HG03097 (cell line): ENCODE measurements at regions not wholly inside any gene's neighbourhood (a gene's known extent, or its start where the extent isn't known, plus 50 kb on each side); places are given as distances from the start of the nearest gene placed in this dataset.

Experiments
- ATAC-seq: cut with Tn5 transposase; IDR thresholded peaks from one replicate; pipeline ENCODE4 v1.9.1; 2021; ENCODE audit not compliant: unreplicated experiment, low FRiP score

DNA sequence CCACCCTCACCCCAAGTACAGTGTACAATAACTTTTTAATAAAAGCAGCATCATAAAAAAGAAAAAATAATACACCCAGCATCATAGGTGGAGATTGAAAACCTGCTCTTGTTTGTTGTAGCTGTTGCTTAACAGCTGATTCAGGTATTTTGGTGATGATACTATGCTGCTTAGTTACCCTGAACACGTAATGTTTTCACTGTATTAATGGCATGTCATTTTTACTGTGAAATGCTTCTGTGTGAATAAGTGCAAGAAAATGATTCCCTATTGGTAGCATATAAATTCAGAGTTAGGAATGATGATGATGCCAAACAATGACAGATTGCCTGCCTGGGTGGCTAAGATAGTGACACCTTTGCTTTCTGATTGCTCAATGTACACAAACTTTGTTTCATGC, 405.7 kb downstream of the HDGFL1 start:
- no peak for ATAC-seq

DNA sequence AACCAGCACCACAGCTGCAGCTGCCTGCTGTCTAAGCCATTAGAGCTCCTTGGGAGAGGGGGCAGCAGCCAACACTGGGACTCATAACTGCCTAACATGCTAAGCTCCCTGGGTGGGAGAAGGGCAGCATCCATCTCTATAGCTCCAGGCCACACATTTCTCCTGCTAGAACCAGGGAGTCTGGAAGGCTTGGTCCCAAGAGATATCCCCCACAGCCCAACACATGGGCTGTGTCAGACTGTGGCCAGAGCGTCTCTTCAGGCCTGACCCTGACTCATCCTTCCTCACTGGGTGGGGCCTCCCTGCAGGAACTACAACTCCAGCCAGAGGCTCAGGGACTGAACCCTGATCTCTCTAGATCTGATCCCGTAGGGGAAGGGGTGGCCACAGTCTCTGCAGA, 411.1 kb downstream of the HDGFL1 start:
- no peak for ATAC-seq

GRCh38 chr6:23002044-23002619, 432.8 kb downstream of the HDGFL1 start:
- ATAC-seq: no peak

DNA sequence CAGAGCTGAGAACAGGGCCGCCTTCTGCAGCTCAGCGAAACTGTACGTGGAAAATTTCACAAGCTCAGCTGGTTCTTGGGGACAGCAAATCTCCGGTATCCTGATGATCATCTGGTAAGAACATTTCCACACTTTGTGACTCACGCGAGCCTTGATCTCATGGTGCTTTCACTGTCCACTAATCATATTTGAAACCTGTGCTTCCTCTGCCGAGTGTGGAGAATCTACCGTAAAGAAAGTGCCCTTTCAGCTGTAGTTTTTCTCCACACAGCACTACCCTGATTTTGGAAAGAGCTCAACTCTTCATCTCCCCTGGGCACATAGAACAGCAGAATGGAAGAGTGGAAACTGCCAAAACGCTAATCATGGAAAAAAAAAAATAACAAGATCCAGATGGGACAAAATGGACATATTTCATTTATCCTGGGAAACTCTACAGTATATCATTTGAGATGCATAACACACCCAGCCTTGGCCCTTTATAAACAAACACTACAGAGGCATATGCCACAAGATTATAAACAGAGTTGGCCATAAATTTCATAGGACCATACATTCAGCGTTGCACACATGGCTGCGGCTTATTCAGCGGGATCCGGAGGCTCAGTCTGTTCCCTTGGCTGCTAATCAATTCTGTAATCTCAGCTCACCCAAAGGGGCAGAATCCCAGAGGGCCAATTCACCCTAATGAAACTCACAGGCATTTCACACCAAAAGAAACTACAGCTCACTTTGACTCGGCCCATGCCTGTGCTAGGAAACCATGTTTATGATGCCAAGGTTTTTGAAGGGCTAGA, 434.5 kb downstream of the HDGFL1 start:
- ATAC-seq: no peak

GRCh38 chr6:23006656-23007055, 437.3 kb downstream of the HDGFL1 start:
- ATAC-seq: no peak

- no peak for ATAC-seq
Observed at GRCh38 chr6:23011615-23012014, 442.2 kb downstream of the HDGFL1 start.

DNA sequence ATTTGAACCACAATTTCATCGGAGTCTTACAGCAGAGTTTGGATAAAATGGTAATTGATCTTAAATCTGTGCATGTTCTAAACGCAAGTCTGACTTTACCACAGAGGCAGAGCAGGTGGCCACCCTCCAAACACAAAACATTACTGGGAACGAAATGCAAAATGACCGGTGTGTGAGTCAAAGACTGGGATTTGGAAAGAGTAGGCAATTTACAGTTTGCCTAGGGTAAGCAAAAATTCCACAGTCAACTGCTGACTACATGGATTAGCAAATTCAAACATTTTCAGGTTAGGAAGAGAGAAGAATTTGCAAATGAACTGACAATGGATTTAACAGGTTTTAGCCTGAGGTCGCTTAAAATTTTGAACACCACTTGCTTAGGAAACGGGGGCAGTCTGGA, 444.4 kb downstream of the HDGFL1 start:
- no peak for ATAC-seq

- ATAC-seq: no peak
Observed at GRCh38 chr6:23016696-23017095, 447.3 kb downstream of the HDGFL1 start.

DNA sequence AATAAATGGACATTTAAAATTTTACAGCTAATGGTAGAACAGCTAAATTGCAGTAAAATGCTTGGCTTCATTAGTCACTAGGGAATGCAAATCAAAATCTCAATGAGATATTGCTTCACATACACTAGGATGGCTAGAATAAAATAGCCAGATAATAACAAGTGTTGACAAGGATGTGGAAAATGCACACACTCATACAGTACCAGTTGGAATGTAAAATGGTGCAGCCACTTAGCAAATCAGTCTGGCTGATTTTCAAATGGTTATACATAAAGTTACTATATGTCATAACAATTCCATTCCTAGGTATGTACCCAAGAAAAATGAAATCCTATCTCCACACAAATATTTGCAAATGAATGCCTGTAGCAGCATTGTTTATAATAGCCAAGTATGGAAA, 452.1 kb downstream of the HDGFL1 start:
- ATAC-seq: no peak

DNA sequence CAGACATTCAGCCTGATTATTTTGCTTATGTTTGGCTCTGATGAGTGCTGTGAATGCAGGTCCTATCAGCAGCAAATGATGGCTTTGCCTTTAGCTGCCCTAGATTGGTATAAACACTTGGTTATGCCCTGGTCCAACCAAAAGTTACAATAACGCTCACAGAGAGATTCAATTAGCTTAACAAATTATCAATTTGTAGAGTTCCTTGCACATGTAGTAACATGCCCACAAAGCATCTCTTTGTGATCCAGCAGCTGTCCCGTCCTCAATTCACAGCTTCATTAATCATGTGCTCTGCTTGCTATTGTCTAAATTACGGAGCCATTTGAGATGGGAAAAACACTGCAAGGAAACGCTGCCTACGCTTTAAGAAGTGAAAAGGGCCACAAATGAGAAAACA, 457.9 kb downstream of the HDGFL1 start:
- ATAC-seq: no peak

DNA sequence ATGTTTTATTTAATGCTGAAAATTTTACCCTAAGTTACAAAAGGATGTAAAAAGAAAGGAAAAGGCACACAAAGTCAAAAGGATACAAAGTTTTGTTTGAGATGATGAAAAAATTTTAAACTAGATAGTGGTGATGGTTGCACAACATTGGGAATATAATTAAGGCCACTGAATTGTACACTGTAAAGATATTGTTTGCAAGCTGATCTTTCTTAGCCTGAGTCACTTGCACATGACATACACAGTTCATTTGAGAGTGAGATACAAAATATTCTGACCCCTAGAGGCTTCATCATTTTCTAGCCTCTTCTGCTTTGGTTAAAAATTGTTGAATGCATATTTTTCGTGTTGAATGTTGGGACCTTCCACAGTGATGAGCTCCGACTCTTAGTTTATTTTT, 462.6 kb downstream of the HDGFL1 start:
- ATAC-seq: no peak

DNA sequence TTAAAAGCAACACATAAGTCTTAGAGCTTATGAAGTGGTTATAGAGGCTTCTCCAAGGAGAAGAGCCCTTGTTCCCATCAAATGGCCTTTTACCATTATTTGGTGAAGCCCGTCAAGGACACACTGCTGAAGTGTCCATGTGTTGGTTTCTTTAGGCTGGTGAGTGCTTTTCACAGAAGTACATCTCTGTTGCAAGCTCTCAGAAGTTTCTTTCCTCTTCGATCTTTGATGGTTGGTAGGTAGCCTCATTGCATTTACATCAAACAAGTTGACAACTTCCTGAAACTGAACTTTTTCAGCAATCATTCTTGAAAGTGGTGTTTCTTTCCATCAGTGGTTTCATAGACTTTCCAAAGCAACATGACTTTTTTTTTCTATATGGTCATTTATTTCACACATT, 465.6 kb downstream of the HDGFL1 start:
- ATAC-seq: no peak

GRCh38 chr6:23036406-23036983, 467.1 kb downstream of the HDGFL1 start:
- no peak for ATAC-seq

DNA sequence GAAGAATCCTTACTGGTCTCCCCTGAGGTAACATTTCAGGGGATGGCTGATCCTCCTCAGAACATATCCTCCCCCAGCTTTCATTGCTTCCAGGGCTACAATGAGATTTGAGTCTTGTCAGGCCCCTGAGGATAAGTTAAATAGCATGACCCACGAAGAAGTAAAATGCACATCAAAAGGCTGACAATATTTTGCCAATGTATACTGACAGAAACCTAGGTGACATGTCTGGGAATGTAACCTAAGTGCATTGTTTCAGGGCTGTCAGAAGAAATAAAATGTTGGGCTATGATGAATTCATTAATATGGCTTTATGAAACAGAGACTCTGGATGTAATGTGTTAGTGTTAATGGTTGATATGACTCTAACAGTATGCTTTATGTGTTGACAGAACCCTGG, 471.5 kb downstream of the HDGFL1 start:
- no peak for ATAC-seq

DNA sequence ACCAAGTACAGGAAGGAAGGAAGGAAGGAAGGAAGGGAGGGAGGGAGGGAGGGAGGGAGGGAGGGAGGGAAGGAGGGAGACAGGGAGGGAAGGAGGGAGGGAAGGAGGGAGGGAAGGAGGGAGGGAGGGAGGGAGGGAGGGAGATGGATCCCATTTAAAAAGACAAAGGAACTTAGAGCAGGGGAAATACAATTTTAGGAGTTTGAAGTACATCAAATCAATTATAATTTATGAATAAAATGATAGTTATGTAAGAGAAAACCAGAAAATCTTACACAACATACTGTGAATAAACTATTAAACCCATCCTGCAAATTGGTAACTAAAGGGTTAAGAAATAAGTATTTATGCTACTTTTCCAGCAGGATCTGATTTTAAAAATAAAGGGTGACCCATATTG, 475.9 kb downstream of the HDGFL1 start:
- ATAC-seq: no peak

GRCh38 chr6:23055523-23055922, 486.2 kb downstream of the HDGFL1 start:
- no peak for ATAC-seq

DNA sequence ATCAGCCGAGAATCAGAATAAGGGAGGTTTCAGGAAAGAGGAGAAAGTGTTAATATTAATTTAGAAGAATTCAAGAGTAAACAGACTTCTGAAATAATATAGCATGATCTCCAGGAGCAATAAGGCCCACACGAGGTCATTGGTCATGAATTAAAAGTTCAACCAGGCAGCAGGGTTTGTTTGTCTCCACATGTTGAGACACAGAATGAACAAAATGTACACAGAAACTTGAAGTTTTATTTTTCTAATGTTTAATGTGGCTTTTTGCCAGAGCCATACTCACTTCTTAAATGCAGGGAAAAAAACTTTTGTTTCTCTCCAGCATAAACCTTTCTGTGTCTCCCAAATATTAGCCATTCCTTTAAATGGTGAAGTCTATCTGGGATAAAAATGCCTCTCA, 504.5 kb downstream of the HDGFL1 start:
- no peak for ATAC-seq

- no peak for ATAC-seq
Observed at GRCh38 chr6:23077772-23078171, 508.4 kb downstream of the HDGFL1 start.

DNA sequence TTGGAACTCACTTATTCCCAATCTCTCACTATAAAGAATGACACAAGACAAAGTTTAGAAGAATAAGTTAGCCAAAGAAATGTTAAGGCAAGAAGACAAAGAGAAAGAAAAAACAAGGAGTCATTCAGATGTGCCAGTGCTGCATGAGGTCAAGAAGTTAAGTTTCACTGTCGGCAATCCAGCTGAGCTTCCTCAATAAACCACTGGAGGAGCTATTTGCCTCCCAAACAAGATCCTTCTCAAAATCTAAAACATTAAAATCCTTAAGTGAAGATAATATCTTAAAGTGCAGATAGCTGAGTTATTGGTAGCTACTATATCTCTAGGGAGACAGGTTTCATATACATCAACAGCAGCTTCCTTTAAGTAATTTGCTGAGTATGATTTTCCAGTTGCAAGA, 512.3 kb downstream of the HDGFL1 start:
- no peak for ATAC-seq

- no peak for ATAC-seq
Observed at GRCh38 chr6:23086100-23086499, 516.7 kb downstream of the HDGFL1 start.

DNA sequence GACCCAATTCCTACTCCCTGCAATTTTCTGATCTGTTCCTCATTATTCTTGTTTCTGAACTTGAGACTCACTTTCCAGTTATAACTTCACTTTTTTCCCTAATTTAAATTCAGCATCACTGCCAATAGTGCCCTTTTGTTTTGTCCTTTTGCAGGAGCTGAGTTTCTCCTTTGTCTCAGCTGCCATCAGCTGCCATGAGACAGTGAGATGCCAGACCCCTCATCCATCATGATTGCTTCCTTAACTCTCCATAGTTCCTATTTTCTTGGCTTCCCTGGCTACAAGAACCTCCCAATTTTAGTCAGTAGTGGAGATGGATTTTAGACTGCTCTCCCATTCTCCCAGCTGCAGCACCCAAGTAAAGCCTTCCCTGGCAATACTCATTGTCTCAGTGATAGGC, 518.1 kb downstream of the HDGFL1 start:
- ATAC-seq: no peak

- no peak for ATAC-seq
Observed at GRCh38 chr6:23088761-23089160, 519.4 kb downstream of the HDGFL1 start.
